Activated CD8-positive, alpha-beta T cell treated with anti-CD3 and anti-CD28 coated beads for 36 hours (primary cell): ENCODE measurements at regions not wholly inside any gene's neighbourhood (a gene's known extent, or its start where the extent isn't known, plus 50 kb on each side); places are given as distances from the start of the nearest gene placed in this dataset.
A peak's percentile ranks its signal among the peaks of the same experiment; 100 is the strongest.

ENCODE experiments used
- ATAC-seq: fragments of 200-7000 bp; cut with Tn5 transposase; one replicate; pipeline ENCODE4 v1.10.0; 2021; ENCODE audit warnings: mild to moderate bottlenecking, moderate library complexity
- CTCF ChIA-PET: fragments of 350-600 bp; sonication (Branson Sonifier 250); formaldehyde crosslinking; loops from one replicate; lab custom pipeline; 2021; ENCODE audit warnings: antibody characterized with exemption; lab: Charles Lee
- POLR2A ChIA-PET: fragments of 350-600 bp; sonication (Branson Sonifier 250); formaldehyde crosslinking; loops from one replicate; lab custom pipeline; 2021; ENCODE audit warnings: antibody characterized with exemption; lab: Charles Lee
- DNase-seq: peaks from one replicate; pipeline ENCODE4 v3.0.0-alpha.2; 2020
- H3K27ac Mint-ChIP-seq: one replicate; pipeline ENCODE4 v1.8.0; 2021; ENCODE audit warnings: mild to moderate bottlenecking, mixed read lengths
- H3K27me3 Mint-ChIP-seq: one replicate; pipeline ENCODE4 v1.8.0; 2021; ENCODE audit warnings: mixed read lengths
- H3K36me3 Mint-ChIP-seq: one replicate; pipeline ENCODE4 v1.8.0; 2021; ENCODE audit warnings: low read depth, mixed read lengths
- H3K4me1 Mint-ChIP-seq: one replicate; pipeline ENCODE4 v1.8.0; 2021; ENCODE audit warnings: low read depth, mixed read lengths
- H3K4me3 Mint-ChIP-seq: one replicate; pipeline ENCODE4 v1.8.0; 2021; ENCODE audit warnings: mild to moderate bottlenecking, moderate library complexity, mixed read lengths
- H3K9me3 Mint-ChIP-seq: one replicate; pipeline ENCODE4 v1.8.0; 2021; ENCODE audit warnings: mixed read lengths
- intact Hi-C: fragments of 100-400 bp; cut with micrococcal nuclease; formaldehyde crosslinking; loops from one replicate; pipeline ENCODE4 v1.10.0; 2022
- TF ChIP-seq, protein P1 (sequence below): fragments of 200-600 bp; IDR thresholded peaks from one replicate; pipeline ENCODE4 v1.8.0; 2022; ENCODE audit warnings: antibody characterized with exemption, mild to moderate bottlenecking

DNA sequence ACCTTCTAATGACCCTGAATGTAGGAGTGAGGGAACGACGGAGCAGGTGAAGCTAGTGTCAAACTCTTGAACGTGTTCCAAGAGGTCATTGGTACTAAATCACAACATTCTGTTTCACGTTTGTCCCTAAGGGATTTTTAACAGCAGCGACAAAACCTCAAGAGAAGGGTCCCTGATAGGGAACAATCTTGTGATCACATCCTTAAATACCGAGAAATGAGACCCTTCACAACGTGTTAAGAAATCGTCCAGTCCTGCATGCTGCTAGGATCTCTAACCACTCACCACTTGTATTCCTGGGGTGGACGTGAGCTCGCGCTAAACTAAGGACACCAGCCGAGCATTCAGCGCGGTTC, 134.1 kb upstream of the KRAS start:
- Mint-ChIP-seq H3K9me3 (no peaks in the 10 kb centered on the region), H3K4me3 (peak overlapping the region; percentile 89), H3K4me1 (peaks cover 47% of the 10 kb centered on the region), H3K27ac (peak overlapping the region; percentile 99), H3K27me3 (peaks cover 1% of the 10 kb centered on the region), H3K36me3 (no peaks in the 10 kb centered on the region)
- POLR2A ChIA-PET = interaction anchor here (0.7 to 2.0 kb wide), 10 partner anchors 9 to 330 kb away, joined by 3 to 9 read pairs (median 4); no protein-coding TSS in a partner anchor
- ATAC-seq = no peak
- DNase-seq = no peak
- intact Hi-C loops = no loop called here
- CTCF ChIA-PET = interaction anchor here (0.7 to 1.1 kb wide), 3 partner anchors 10 to 61 kb away, joined by 3 to 5 read pairs (median 3); no protein-coding TSS in a partner anchor
- TF ChIP-seq, protein P1, sequence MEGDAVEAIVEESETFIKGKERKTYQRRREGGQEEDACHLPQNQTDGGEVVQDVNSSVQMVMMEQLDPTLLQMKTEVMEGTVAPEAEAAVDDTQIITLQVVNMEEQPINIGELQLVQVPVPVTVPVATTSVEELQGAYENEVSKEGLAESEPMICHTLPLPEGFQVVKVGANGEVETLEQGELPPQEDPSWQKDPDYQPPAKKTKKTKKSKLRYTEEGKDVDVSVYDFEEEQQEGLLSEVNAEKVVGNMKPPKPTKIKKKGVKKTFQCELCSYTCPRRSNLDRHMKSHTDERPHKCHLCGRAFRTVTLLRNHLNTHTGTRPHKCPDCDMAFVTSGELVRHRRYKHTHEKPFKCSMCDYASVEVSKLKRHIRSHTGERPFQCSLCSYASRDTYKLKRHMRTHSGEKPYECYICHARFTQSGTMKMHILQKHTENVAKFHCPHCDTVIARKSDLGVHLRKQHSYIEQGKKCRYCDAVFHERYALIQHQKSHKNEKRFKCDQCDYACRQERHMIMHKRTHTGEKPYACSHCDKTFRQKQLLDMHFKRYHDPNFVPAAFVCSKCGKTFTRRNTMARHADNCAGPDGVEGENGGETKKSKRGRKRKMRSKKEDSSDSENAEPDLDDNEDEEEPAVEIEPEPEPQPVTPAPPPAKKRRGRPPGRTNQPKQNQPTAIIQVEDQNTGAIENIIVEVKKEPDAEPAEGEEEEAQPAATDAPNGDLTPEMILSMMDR = no peak

DNA sequence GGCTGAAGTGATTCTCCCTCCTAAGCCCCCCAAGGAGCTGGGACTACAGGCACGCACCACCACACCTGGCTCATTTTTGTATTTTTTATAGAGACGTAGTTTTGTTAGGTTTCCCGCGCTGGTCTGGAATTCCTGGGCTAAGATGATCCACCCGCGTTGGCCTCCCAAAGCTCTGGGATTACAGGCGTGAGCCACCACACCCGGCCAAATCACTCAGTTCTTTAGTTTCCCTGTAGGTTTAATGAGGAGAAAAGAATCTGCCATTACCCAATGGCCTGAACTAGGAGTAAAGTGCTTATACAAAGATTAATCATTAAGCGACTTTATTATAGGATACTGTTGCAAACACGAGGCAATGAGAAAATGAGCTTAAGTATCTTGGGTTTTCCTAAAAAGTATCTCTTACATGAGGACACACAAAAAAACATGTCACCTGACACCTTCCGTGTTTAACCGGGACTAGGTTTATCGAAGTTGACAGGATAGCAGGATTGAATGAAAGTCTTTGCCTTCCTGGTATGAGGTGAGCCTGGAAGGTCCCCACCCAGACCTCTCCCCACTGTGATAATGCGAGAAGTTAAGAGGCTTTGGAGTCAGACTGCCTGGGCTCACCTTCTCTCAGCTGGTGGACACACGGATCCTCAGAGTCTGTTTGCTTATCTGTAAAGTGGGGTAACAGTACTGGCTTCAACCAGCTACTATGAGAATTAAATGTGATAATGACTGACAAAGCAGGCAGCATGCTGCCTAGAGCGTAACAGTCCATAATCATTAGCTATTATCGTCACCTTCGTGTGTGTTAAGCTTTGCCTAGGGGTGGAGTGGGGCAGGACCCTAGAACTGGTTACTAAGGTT, 133.5 kb upstream of the KRAS start:
- TF ChIP-seq, protein P1 = no peak
- ChIA-PET POLR2A (interaction anchor here (0.7 to 2.0 kb wide), 12 partner anchors 8 to 330 kb away, joined by 3 to 9 read pairs (median 4); no protein-coding TSS in a partner anchor), CTCF (interaction anchor here (0.7 to 1.6 kb wide), 5 partner anchors 10 to 134 kb away, joined by 3 to 5 read pairs (median 3); partner anchors contain the start of gene KRAS)
- Mint-ChIP-seq H3K4me1 (peaks cover 49% of the 10 kb centered on the region), H3K27me3 (no peaks in the 10 kb centered on the region), H3K4me3 (peak overlapping the region; percentile 89), H3K36me3 (no peaks in the 10 kb centered on the region), H3K9me3 (no peaks in the 10 kb centered on the region), H3K27ac (peak overlapping the region; percentile 99)
- ATAC-seq (no peak), DNase-seq (no peak)
- intact Hi-C loops = no loop called here

DNA sequence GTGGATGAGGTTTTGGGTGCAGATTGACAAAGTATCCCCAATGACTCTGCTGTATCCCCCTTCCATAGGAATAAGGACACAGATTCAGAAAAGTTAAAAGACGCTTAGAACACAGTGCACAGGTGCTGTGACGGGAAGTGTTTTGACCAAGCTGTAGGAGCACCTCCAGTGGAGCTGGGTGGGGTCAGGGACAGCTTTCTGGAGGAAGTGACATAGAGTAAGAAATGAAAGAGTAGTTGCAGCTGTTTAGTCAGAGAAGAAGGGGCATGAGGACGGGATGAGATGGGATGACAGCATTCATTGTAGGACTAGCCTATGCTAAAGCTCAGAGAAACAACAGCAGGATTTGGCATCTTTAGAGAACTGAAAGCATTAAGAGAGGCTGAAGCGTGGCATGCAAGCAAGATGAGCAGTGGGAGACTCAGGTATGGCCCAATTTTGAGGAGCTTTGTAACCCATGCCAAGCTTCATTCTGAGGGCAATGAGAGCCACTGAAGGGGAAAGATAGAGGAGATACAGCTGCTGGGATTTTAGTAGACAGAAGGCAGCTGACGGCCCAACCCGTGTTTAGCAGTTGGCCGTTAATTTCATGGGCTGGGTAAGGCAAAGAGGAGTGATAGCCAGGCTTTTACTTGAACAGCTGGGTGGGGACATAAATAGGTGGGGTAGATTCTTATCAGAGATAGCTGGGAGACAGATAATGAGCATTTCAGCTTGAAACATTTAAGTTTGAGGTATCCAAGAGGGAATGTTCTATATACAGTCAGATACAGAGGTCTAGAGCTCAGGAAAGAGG, 131.8 kb upstream of the KRAS start:
- peak overlapping the region; percentile 35 for H3K27ac Mint-ChIP-seq
- peaks cover 53% of the 10 kb centered on the region for H3K4me1 Mint-ChIP-seq
- no peaks in the 10 kb centered on the region for H3K9me3 Mint-ChIP-seq
- intact Hi-C loops = no loop called here
- ATAC-seq (no peak), DNase-seq (no peak)
- no peaks in the 10 kb centered on the region for H3K27me3 Mint-ChIP-seq
- no peak overlapping the region for H3K4me3 Mint-ChIP-seq
- ChIA-PET CTCF (interaction anchor here (0.7 to 2.6 kb wide), 6 partner anchors 10 to 171 kb away, joined by 3 to 9 read pairs (median 3); partner anchors contain the start of gene KRAS), POLR2A (interaction anchor here (1.0 to 1.6 kb wide), 4 partner anchors 8 to 141 kb away, joined by 3 to 4 read pairs (median 4); no protein-coding TSS in a partner anchor)
- H3K36me3 Mint-ChIP-seq = no peaks in the 10 kb centered on the region
- TF ChIP-seq, protein P1 = no peak

DNA sequence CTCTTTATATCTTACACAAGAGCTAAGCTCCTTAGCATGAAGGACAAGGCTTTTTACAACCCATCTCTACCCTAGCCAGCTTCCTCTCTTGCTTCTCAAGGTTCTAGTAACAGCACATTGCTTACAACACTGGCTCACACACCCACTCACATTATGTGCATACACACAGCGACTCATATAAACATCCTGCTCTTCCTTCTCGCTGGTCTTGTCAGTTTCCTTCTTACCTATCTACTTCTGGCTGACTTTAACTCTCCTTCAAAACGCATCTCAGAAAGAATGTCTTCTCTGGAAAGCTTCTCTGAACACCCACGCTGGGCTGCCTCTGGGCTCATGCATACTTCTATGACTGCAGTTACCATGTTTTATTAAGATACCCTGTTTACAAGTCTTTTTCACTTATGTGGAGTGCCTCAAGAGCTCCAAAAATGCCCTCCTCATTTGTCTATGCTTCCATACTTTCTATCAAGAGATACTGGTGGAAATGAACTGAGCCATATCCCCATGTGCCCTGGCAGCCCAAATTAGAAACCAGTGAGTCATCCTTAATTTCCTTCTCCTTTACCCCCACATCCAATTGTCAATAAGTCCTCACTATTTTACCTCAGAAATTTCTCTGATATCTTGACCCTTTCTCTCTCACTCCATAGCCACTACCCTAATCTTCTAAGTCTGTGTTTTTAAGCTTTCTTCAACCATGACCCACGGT, 126.9 kb upstream of the KRAS start:
- Mint-ChIP-seq H3K4me1 (peaks cover 61% of the 10 kb centered on the region), H3K9me3 (no peaks in the 10 kb centered on the region)

More for the DNA sequence above, 126.9 kb upstream of the KRAS start:
- Mint-ChIP-seq H3K27ac (peak overlapping the region; percentile 84), H3K36me3 (no peaks in the 10 kb centered on the region), H3K27me3 (no peaks in the 10 kb centered on the region), H3K4me3 (peak overlapping the region; percentile 36)
- CTCF ChIA-PET = interaction anchor here (0.9 to 2.4 kb wide), 3 partner anchors 12 to 139 kb away, joined by 3 to 16 read pairs (median 3); no protein-coding TSS in a partner anchor
- TF ChIP-seq, protein P1 = no peak
- ATAC-seq = peak; percentile 93
- POLR2A ChIA-PET = interaction anchor here (0.5 to 2.4 kb wide), 9 partner anchors 9 to 575 kb away, joined by 3 to 7 read pairs (median 4); partner anchors contain the start of gene KRAS
- intact Hi-C loops = no loop called here
- DNase-seq = peak; percentile 70
